ENCODE measurements at regions not wholly inside any gene's neighbourhood (a gene's known extent, or its start where the extent isn't known, plus 50 kb on each side); places are given as distances from the start of the nearest gene placed in this dataset.
"Not testable (repeated sequence)": the region's sequence is repeated elsewhere in the genome, so short reads cannot be mapped to it uniquely, and the experiment has no call there.

DNA sequence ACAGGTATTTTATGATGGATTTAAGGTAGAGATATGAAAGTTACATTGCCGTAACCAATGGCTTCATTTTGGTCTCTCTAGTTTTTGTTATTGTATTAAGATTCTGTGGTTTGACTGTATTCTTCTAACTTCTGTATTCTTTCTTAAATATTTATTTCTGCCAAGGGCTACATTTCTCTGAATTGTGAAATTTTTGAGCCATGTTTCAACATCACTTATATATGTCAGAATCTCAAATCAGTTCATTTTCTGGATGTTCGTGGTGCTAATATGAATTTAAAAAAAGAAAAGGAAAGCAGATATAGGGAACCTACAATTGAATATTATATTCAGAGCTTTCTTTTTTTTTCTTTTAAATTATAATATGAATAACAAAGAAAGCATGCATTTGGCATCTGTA is 142.7 kb downstream of the ANXA1 start:
- WGBS, 2 donors, result 73 to 78% methylated on average over 2 of the region's 2 CpGs
- Histone ChIP-seq H3K27ac (ENCODE audit: low read depth in 1 of 2, low read length in 2 of 2) (no peak overlapping the region), H3K4me3 (ENCODE audit: low read length in 2 of 2) (no peak overlapping the region), H3K9me3 (ENCODE audit: control insufficient read depth, low read length) (no peaks in the 10 kb centered on the region), H3K4me1 (ENCODE audit: control insufficient read depth in 1 of 2, insufficient read depth in 2 of 2, low read length in 2 of 2) (no peaks in the 10 kb centered on the region), H3K36me3 (ENCODE audit: control insufficient read depth in 1 of 2, insufficient read depth in 2 of 2, low read length in 1 of 2) (no peaks in the 10 kb centered on the region), H3K27me3 (ENCODE audit: control insufficient read depth in 1 of 2, insufficient read depth in 2 of 2, low read length in 1 of 2) (peaks cover 0 to 2% of the 10 kb centered on the region in 2 donors)
- DNase-seq (no peak), ATAC-seq (ENCODE audit: low FRiP score) (no peak)
- intact Hi-C loops (cut with DNase I), result no loop called here

DNA sequence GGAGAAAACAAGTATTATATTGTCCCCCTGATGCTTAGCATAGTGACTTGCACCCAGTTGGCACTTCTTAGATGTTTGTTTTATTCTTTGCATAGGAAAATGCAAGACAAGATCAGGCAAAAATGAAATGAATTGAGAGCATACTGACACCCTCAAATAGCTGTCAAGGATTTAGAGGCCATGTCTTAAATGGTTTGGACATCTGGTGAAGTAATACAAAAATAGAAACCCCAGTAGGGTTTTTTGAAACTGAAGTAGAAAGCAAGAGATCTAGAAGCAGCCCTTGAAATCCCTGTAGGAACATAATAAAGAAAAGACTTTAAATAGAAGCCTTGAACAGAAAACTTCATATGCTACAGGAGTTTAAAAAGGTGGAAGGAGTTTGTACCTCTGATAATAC is 174.3 kb downstream of the ANXA1 start:
- Histone ChIP-seq H3K27me3 (ENCODE audit: control insufficient read depth in 1 of 2, insufficient read depth in 2 of 2, low read length in 1 of 2) (no peaks in the 10 kb centered on the region), H3K9me3 (ENCODE audit: control insufficient read depth, low read length) (no peaks in the 10 kb centered on the region), H3K27ac (ENCODE audit: low read depth in 1 of 2, low read length in 2 of 2) (no peak overlapping the region), H3K4me3 (ENCODE audit: low read length in 2 of 2) (no peak overlapping the region), H3K4me1 (ENCODE audit: control insufficient read depth in 1 of 2, insufficient read depth in 2 of 2, low read length in 2 of 2) (no peaks in the 10 kb centered on the region), H3K36me3 (ENCODE audit: control insufficient read depth in 1 of 2, insufficient read depth in 2 of 2, low read length in 1 of 2) (no peaks in the 10 kb centered on the region)
- intact Hi-C loops (cut with DNase I), result no loop called here
- DNase-seq, result no peak
- ATAC-seq (ENCODE audit: low FRiP score), result no peak

DNA sequence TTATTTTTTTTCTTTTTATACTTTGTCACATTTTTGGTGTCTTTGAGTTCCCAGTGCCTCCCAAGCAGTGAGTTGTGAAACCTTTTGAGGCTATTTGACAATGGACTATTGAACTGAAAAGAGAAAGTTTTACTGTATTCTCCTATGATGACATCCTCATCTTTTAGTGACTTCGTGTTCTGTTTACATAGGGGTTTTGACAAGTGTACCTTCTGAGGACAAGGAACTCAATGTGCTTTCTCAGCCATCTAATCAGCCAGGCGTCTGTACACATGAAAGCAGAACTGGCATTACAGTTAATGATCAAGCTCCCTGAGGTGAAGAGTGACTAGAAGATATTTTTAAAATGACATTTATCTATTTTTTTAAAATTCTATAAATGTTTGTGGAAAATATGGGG is 175.5 kb downstream of the ANXA1 start:
- Histone ChIP-seq H3K27ac (ENCODE audit: low read depth in 1 of 2, low read length in 2 of 2) (no peak overlapping the region), H3K36me3 (ENCODE audit: control insufficient read depth in 1 of 2, insufficient read depth in 2 of 2, low read length in 1 of 2) (no peaks in the 10 kb centered on the region), H3K4me3 (ENCODE audit: low read length in 2 of 2) (no peak overlapping the region), H3K9me3 (ENCODE audit: control insufficient read depth, low read length) (no peaks in the 10 kb centered on the region), H3K27me3 (ENCODE audit: control insufficient read depth in 1 of 2, insufficient read depth in 2 of 2, low read length in 1 of 2) (no peaks in the 10 kb centered on the region), H3K4me1 (ENCODE audit: control insufficient read depth in 1 of 2, insufficient read depth in 2 of 2, low read length in 2 of 2) (no peaks in the 10 kb centered on the region)
- DNase-seq (no peak), ATAC-seq (ENCODE audit: low FRiP score) (no peak)
- 50 to 53% methylated on average over 2 of the region's 2 CpGs for WGBS, 2 donors
- intact Hi-C loops (cut with DNase I), result no loop called here

DNA sequence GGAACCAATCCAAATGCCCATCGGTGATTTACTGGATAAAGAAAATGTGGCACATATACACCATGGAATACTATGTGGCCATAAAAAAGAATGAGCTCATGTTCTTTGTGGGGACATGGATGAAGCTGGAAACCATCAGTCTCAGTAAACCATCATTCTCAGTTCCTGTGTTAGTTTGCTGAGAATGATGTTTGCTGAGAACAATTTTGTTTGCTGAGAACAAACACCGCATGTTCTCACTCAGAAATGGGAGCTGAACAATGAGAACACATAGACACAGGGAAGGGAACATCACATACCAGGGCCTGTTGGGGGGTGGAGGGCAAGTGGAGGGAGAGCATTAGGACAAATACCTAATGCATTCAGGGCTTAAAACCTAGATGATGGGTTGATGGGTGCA is 185.5 kb downstream of the ANXA1 start:
- WGBS, 2 donors, result 95% methylated on average over 2 of the region's 2 CpGs
- H3K36me3 ChIP-seq (ENCODE audit: control insufficient read depth in 1 of 2, insufficient read depth in 2 of 2, low read length in 1 of 2); H3K9me3 ChIP-seq (ENCODE audit: control insufficient read depth, low read length); H3K4me1 ChIP-seq (ENCODE audit: control insufficient read depth in 1 of 2, insufficient read depth in 2 of 2, low read length in 2 of 2); H3K27ac ChIP-seq (ENCODE audit: low read depth in 1 of 2, low read length in 2 of 2); H3K4me3 ChIP-seq (ENCODE audit: low read length in 2 of 2); DNase-seq; H3K27me3 ChIP-seq (ENCODE audit: control insufficient read depth in 1 of 2, insufficient read depth in 2 of 2, low read length in 1 of 2); ATAC-seq (ENCODE audit: low FRiP score); intact Hi-C loops (cut with DNase I): not testable (repeated sequence)

DNA sequence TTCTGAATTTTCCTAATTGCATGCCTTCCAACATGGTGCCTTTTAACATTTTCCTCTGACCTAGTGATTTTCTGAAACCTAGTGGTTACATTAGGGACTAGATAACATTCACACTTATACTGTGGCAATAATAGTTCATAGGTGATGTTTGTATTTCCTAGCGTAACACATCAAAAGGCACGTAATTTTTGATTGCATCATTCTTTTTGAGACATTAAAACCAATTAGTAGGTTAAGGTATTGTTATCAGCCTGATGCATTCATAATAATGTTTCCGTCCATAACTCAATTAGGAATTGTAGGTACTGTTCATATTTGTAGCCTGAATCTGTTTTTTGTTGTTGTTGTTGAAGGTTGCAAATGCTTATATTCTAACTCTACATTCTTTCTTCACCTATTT is 192.4 kb downstream of the ANXA1 start:
- no peaks in the 10 kb centered on the region for H3K27me3 ChIP-seq (ENCODE audit: control insufficient read depth in 1 of 2, insufficient read depth in 2 of 2, low read length in 1 of 2)

DNA sequence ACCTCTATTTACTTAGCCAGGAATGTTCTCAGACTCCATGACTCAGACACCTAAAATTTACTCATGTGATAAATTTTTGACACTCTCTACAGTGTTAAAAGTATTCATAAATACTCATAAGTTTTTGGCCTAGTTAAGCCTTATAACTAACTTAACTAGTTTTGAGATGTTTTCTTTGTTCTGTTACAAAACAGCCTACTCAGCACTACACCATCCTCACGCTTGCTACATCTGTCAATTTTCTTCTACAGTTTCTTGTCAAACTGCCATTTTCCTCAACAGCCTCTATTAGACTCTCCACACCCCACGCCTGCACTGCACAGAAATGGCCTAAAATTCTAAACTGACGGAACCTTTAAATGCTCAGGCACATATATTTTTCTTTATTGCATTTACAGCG is 195.5 kb downstream of the ANXA1 start:
- WGBS, 2 donors, result 62 to 69% methylated on average over 4 of the region's 4 CpGs
- H3K4me1 ChIP-seq (ENCODE audit: control insufficient read depth in 1 of 2, insufficient read depth in 2 of 2, low read length in 2 of 2), result no peaks in the 10 kb centered on the region
- ATAC-seq (ENCODE audit: low FRiP score) (no peak), DNase-seq (no peak)
- no peaks in the 10 kb centered on the region for H3K36me3 ChIP-seq (ENCODE audit: control insufficient read depth in 1 of 2, insufficient read depth in 2 of 2, low read length in 1 of 2)
- no peak overlapping the region for H3K4me3 ChIP-seq (ENCODE audit: low read length in 2 of 2)
- intact Hi-C loops (cut with DNase I), result no loop called here
- H3K27ac ChIP-seq (ENCODE audit: low read depth in 1 of 2, low read length in 2 of 2), result no peak overlapping the region
- H3K27me3 ChIP-seq (ENCODE audit: control insufficient read depth in 1 of 2, insufficient read depth in 2 of 2, low read length in 1 of 2), result no peaks in the 10 kb centered on the region
- H3K9me3 ChIP-seq (ENCODE audit: control insufficient read depth, low read length), result no peaks in the 10 kb centered on the region

More for the DNA sequence above, 192.4 kb downstream of the ANXA1 start:
- H3K4me1 ChIP-seq (ENCODE audit: control insufficient read depth in 1 of 2, insufficient read depth in 2 of 2, low read length in 2 of 2), result no peaks in the 10 kb centered on the region
- no peak overlapping the region for H3K4me3 ChIP-seq (ENCODE audit: low read length in 2 of 2)
- H3K9me3 ChIP-seq (ENCODE audit: control insufficient read depth, low read length), result no peaks in the 10 kb centered on the region
- WGBS, 2 donors, result 87 to 89% methylated on average over 3 of the region's 3 CpGs
- intact Hi-C loops (cut with DNase I), result no loop called here
- no peaks in the 10 kb centered on the region for H3K36me3 ChIP-seq (ENCODE audit: control insufficient read depth in 1 of 2, insufficient read depth in 2 of 2, low read length in 1 of 2)
- no peak overlapping the region for H3K27ac ChIP-seq (ENCODE audit: low read depth in 1 of 2, low read length in 2 of 2)
- no peak for ATAC-seq (ENCODE audit: low FRiP score)
- DNase-seq, result no peak

DNA sequence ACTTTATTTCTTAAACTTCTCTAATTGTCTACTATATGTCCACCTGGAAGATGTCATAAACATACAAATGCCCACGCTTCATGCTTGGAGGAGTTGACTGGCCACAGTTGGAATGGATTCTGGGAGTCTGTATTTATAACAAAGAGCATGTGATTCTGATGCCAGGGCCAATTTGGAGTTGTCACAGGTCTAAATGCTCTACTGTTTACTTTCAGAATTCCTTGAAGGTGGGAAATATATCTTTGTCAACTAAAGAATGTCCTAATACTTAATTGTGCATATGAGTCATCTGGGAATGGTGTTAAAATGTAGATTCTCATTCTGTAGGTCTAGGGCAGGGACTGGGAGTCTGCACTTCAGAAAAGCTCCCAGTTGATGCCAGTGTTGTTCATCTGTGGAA is 196.1 kb downstream of the ANXA1 start:
- DNase-seq, result no peak
- Histone ChIP-seq H3K36me3 (ENCODE audit: control insufficient read depth in 1 of 2, insufficient read depth in 2 of 2, low read length in 1 of 2) (no peaks in the 10 kb centered on the region), H3K27ac (ENCODE audit: low read depth in 1 of 2, low read length in 2 of 2) (no peak overlapping the region), H3K27me3 (ENCODE audit: control insufficient read depth in 1 of 2, insufficient read depth in 2 of 2, low read length in 1 of 2) (no peaks in the 10 kb centered on the region), H3K4me3 (ENCODE audit: low read length in 2 of 2) (no peak overlapping the region), H3K4me1 (ENCODE audit: control insufficient read depth in 1 of 2, insufficient read depth in 2 of 2, low read length in 2 of 2) (no peaks in the 10 kb centered on the region), H3K9me3 (ENCODE audit: control insufficient read depth, low read length) (peaks cover 2% of the 10 kb centered on the region)
- intact Hi-C loops (cut with DNase I), result no loop called here
- WGBS, 2 donors, result 65 to 71% methylated on average over 1 of the region's 1 CpG
- no peak for ATAC-seq (ENCODE audit: low FRiP score)

DNA sequence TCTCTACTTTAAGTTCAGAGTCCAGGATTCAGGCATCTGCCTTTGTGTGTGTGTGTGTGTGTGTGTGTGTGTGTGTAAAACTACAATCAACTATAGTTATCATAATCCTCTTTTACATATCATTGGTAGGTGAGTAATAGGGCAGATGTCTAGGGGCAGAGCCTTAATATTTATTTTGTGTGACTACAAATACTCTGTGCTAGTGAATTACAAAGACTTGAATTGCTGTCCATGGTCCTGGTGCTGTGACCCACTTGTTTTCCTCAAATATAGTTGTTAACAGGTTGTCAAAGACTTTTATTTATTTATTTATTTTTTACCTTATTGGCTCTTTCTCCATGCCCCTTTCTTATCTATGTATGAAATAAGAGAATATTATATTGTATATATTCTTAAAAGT is 196.8 kb downstream of the ANXA1 start:
- no peaks in the 10 kb centered on the region for H3K4me1 ChIP-seq (ENCODE audit: control insufficient read depth in 1 of 2, insufficient read depth in 2 of 2, low read length in 2 of 2)
- peaks cover 2% of the 10 kb centered on the region for H3K9me3 ChIP-seq (ENCODE audit: control insufficient read depth, low read length)
- DNase-seq (no peak), ATAC-seq (ENCODE audit: low FRiP score) (no peak)
- H3K27ac ChIP-seq (ENCODE audit: low read depth in 1 of 2, low read length in 2 of 2), result no peak overlapping the region
- H3K27me3 ChIP-seq (ENCODE audit: control insufficient read depth in 1 of 2, insufficient read depth in 2 of 2, low read length in 1 of 2), result no peaks in the 10 kb centered on the region
- intact Hi-C loops (cut with DNase I), result no loop called here
- H3K36me3 ChIP-seq (ENCODE audit: control insufficient read depth in 1 of 2, insufficient read depth in 2 of 2, low read length in 1 of 2), result no peaks in the 10 kb centered on the region
- H3K4me3 ChIP-seq (ENCODE audit: low read length in 2 of 2), result no peak overlapping the region

DNA sequence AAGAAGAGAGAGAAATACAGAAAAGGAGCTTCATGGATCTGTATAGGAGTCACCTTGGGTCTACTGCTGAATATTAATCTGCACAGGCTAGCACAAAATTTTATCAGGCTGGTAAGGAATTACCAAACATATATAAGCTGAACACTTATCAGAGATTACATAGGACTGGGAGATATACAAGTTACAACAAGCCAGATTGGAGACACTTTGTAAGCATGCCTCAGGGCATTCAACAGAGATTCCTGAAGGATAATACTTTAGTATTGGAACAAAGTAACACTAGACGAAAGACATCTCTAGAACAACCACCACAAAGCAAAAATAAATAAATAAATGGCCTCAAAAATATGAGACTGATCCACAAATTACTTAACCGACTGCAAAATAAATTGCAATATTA is 197.8 kb downstream of the ANXA1 start:
- intact Hi-C loops (cut with DNase I), result no loop called here
- Histone ChIP-seq H3K27me3 (ENCODE audit: control insufficient read depth in 1 of 2, insufficient read depth in 2 of 2, low read length in 1 of 2) (no peaks in the 10 kb centered on the region), H3K4me3 (ENCODE audit: low read length in 2 of 2) (no peak overlapping the region), H3K4me1 (ENCODE audit: control insufficient read depth in 1 of 2, insufficient read depth in 2 of 2, low read length in 2 of 2) (no peaks in the 10 kb centered on the region), H3K36me3 (ENCODE audit: control insufficient read depth in 1 of 2, insufficient read depth in 2 of 2, low read length in 1 of 2) (no peaks in the 10 kb centered on the region), H3K9me3 (ENCODE audit: control insufficient read depth, low read length) (peaks cover 2% of the 10 kb centered on the region), H3K27ac (ENCODE audit: low read depth in 1 of 2, low read length in 2 of 2) (no peak overlapping the region)
- ATAC-seq (ENCODE audit: low FRiP score) (no peak), DNase-seq (no peak)
- 65% methylated on average over 2 of the region's 2 CpGs for WGBS, 2 donors

DNA sequence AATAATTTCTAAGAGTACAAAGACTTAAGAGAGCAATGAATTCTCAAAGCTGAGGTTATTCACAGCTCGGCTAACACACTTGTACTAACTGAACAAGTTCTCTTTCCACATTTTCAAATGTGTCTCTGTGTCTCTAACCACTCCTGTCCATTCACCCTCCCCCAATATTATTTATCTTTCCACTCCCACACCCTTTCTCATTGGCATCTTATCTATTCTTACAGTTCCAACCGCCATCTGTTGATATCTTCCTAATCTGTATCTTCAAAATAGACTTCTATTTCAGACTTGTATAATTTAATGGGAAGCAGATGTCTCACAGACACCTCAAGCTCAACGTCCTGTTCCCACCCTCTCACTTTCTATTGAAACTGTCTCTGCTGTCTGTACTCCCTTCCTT is 205.9 kb downstream of the ANXA1 start:
- Histone ChIP-seq H3K4me3 (ENCODE audit: low read length in 2 of 2) (no peak overlapping the region), H3K9me3 (ENCODE audit: control insufficient read depth, low read length) (no peaks in the 10 kb centered on the region), H3K27me3 (ENCODE audit: control insufficient read depth in 1 of 2, insufficient read depth in 2 of 2, low read length in 1 of 2) (no peaks in the 10 kb centered on the region), H3K4me1 (ENCODE audit: control insufficient read depth in 1 of 2, insufficient read depth in 2 of 2, low read length in 2 of 2) (no peaks in the 10 kb centered on the region), H3K27ac (ENCODE audit: low read depth in 1 of 2, low read length in 2 of 2) (no peak overlapping the region), H3K36me3 (ENCODE audit: control insufficient read depth in 1 of 2, insufficient read depth in 2 of 2, low read length in 1 of 2) (no peaks in the 10 kb centered on the region)
- intact Hi-C loops (cut with DNase I), result no loop called here
- 33 to 38% methylated on average over 3 of the region's 3 CpGs for WGBS, 2 donors
- DNase-seq, result no peak
- ATAC-seq (ENCODE audit: low FRiP score), result no peak
